Hepatocyte (in vitro differentiated cells): ENCODE measurements at regions not wholly inside any gene's neighbourhood (a gene's known extent, or its start where the extent isn't known, plus 50 kb on each side); places are given as distances from the start of the nearest gene placed in this dataset.

Source experiments
- DNase-seq: peaks from one replicate; pipeline ENCODE4 v3.0.0-alpha.2; 2016; ENCODE audit warnings: low spot score
- H2AFZ ChIP-seq: fragments of 200-600 bp; sonication (generic); 2 replicates; pipeline ENCODE4 v1.6.0; 2016; ENCODE audit warnings: antibody characterized with exemption, mild to moderate bottlenecking
- H3K27ac ChIP-seq: fragments of 200-600 bp; sonication (generic); 2 replicates; pipeline ENCODE4 v1.5.1; 2016; ENCODE audit warnings: mild to moderate bottlenecking
- H3K27me3 ChIP-seq: fragments of 200-600 bp; sonication (generic); 2 replicates; pipeline ENCODE4 v1.6.1; 2016
- H3K36me3 ChIP-seq: fragments of 200-600 bp; sonication (generic); replicated peaks from 2 replicates; pipeline ENCODE4 v1.5.1; 2016; ENCODE audit warnings: low read depth; ENCODE audit not compliant: insufficient read depth
- H3K4me1 ChIP-seq: fragments of 200-600 bp; sonication (generic); 2 replicates; pipeline ENCODE4 v1.5.1; 2016; ENCODE audit warnings: mild to moderate bottlenecking, moderate library complexity; ENCODE audit not compliant: insufficient read depth
- H3K4me2 ChIP-seq: fragments of 200-600 bp; sonication (generic); 2 replicates; pipeline ENCODE4 v1.6.0; 2016
- H3K4me3 ChIP-seq: fragments of 200-600 bp; sonication (generic); 2 replicates; pipeline ENCODE4 v1.5.1; 2016; ENCODE audit warnings: mild to moderate bottlenecking
- H3K79me2 ChIP-seq: fragments of 200-600 bp; sonication (generic); 2 replicates; pipeline ENCODE4 v1.6.0; 2017; ENCODE audit warnings: mild to moderate bottlenecking
- H3K9me2 ChIP-seq: fragments of 200-600 bp; sonication (generic); replicated peaks from 2 replicates; pipeline ENCODE4 v1.6.0; 2017; ENCODE audit warnings: mild to moderate bottlenecking; ENCODE audit not compliant: insufficient read depth
- H3K9me3 ChIP-seq: fragments of 200-600 bp; sonication (generic); 2 replicates; pipeline ENCODE4 v1.5.1; 2016; ENCODE audit warnings: low read depth, mild to moderate bottlenecking
- H4K20me1 ChIP-seq: fragments of 200-600 bp; sonication (generic); 2 replicates; pipeline ENCODE4 v1.6.0; 2016; ENCODE audit warnings: mild to moderate bottlenecking; ENCODE audit not compliant: insufficient read depth, poor library complexity, severe bottlenecking
- CTCF ChIP-seq: fragments of 200-600 bp; sonication (generic); IDR thresholded peaks from 2 replicates; pipeline ENCODE4 v1.5.1; 2016; ENCODE audit warnings: antibody characterized with exemption, mild to moderate bottlenecking; ENCODE audit not compliant: poor library complexity
- EZH2 ChIP-seq: fragments of 200-600 bp; sonication (generic); IDR thresholded peaks from 2 replicates; pipeline ENCODE4 v1.6.1; 2016; ENCODE audit warnings: antibody characterized with exemption, mild to moderate bottlenecking, borderline replicate concordance
- EZH2phosphoT487 ChIP-seq: fragments of 200-600 bp; sonication (generic); IDR thresholded peaks from one replicate; pipeline ENCODE4 v1.6.1; 2018; ENCODE audit warnings: antibody characterized with exemption, mild to moderate bottlenecking, low read depth, moderate library complexity; ENCODE audit not compliant: unreplicated experiment, severe bottlenecking
- WGBS: methylation state at CpG from one replicate; pipeline ENCODE4 v1.1.6; 2016; ENCODE audit warnings: low lambda C conversion rate; ENCODE audit errors: missing lambda C conversion rate; 5-methylcytosine and 5-hydroxymethylcytosine counted together

DNA sequence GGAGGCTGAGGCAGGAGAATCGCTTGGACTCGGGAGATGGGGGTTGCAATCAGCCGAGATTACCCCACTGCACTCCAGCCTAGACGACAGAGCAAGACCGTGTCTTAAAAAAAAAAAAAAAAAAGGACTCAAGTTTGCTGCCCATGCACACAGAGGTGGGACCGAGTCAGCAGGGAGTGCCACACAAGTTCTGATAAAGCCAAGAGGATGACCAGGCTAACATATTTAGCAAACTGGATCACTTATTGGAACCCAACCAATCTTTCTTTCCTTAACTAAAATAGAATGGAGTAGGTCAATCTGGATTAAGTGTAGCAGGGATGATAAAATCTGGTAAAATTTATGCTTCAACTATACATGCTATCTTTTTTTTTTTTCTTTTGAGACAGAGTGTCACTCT, 190.4 kb upstream of the FOXN3 start:
- Histone ChIP-seq H3K27me3 (no peaks in the 10 kb centered on the region), H3K4me2 (no peak overlapping the region), H3K4me1 (no peaks in the 10 kb centered on the region), H4K20me1 (peaks cover 4% of the 10 kb centered on the region), H3K79me2 (peaks cover 61% of the 10 kb centered on the region), H3K36me3 (no peaks in the 10 kb centered on the region), H2AFZ (no peak overlapping the region), H3K9me2 (no peaks in the 10 kb centered on the region), H3K4me3 (no peak overlapping the region), H3K9me3 (no peaks in the 10 kb centered on the region), H3K27ac (no peak overlapping the region)
- TF ChIP-seq CTCF = no peak
- TF ChIP-seq EZH2phosphoT487 = no peak
- no peak for TF ChIP-seq EZH2
- 91% methylated on average over 6 of the region's 6 CpGs for WGBS
- no peak for DNase-seq

DNA sequence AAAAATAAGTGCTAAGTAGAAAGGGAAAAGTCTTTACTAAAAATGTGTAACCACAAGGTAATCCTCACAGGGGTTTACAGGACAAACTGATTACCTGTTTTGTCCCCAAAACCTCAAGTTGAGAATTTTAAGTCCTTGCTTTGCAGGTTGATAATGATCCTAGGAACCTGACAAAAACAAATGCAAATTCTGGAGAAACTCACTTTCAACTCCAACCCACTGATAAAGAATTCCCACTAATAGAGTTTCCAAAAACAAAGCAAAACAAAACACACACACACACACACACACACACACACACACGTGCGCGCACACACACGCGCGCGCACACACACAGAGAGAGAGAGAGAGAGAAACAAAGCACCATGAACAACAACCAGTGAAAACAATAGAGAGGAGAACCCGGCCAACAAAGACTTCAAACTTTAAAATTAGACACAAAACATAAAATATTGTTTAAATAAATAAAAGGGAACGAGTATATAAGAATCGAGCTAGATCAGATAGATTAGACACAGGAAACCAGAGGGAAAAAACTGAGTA, 187.0 kb upstream of the FOXN3 start:
- Histone ChIP-seq H3K79me2 (peaks cover 57% of the 10 kb centered on the region), H3K4me3 (no peak overlapping the region), H3K9me3 (peaks cover 13% of the 10 kb centered on the region), H3K4me2 (no peak overlapping the region), H3K27ac (no peak overlapping the region), H3K9me2 (no peaks in the 10 kb centered on the region), H3K27me3 (no peaks in the 10 kb centered on the region), H2AFZ (no peak overlapping the region), H3K36me3 (no peaks in the 10 kb centered on the region), H3K4me1 (no peaks in the 10 kb centered on the region), H4K20me1 (peaks cover 4% of the 10 kb centered on the region)
- no peak for DNase-seq
- TF ChIP-seq EZH2phosphoT487 (no peak), EZH2 (no peak), CTCF (no peak)
- 92% methylated on average over 10 of the region's 10 CpGs for WGBS

GRCh38 chr14:89600950-89601826, 184.2 kb upstream of the FOXN3 start:
- Histone ChIP-seq H2AFZ (no peak overlapping the region), H3K9me3 (peaks cover 32% of the 10 kb centered on the region), H3K4me2 (no peak overlapping the region), H3K36me3 (no peaks in the 10 kb centered on the region), H3K27ac (no peak overlapping the region), H3K4me3 (no peak overlapping the region), H3K4me1 (no peaks in the 10 kb centered on the region), H4K20me1 (peaks cover 4% of the 10 kb centered on the region), H3K27me3 (no peaks in the 10 kb centered on the region), H3K9me2 (no peaks in the 10 kb centered on the region), H3K79me2 (peaks cover 48% of the 10 kb centered on the region)
- 52% methylated on average over 3 of the region's 3 CpGs for WGBS
- no peak for TF ChIP-seq CTCF
- no peak for TF ChIP-seq EZH2
- no peak for TF ChIP-seq EZH2phosphoT487
- no peak for DNase-seq
